Neural crest cell (in vitro differentiated cells): ENCODE measurements at regions not wholly inside any gene's neighbourhood (a gene's known extent, or its start where the extent isn't known, plus 50 kb on each side); places are given as distances from the start of the nearest gene placed in this dataset.

Experiments used
- DNase-seq: peaks from one replicate; pipeline ENCODE4 v3.0.0; 2021; ENCODE audit warnings: low read depth, mixed read lengths, low spot score
- H3K27ac Mint-ChIP-seq: one replicate; pipeline ENCODE4 v1.8.0; 2021; ENCODE audit warnings: mild to moderate bottlenecking, mixed read lengths; ENCODE audit not compliant: unreplicated experiment
- H3K27me3 Mint-ChIP-seq: 2 replicates; pipeline ENCODE4 v1.8.0; 2021; ENCODE audit warnings: low read depth, mild to moderate bottlenecking, mixed read lengths
- H3K36me3 Mint-ChIP-seq: 2 replicates; pipeline ENCODE4 v1.8.0; 2021; ENCODE audit warnings: low read depth, mild to moderate bottlenecking, mixed read lengths
- H3K4me1 Mint-ChIP-seq: 2 replicates; pipeline ENCODE4 v1.8.0; 2021; ENCODE audit warnings: mixed read lengths
- H3K4me3 Mint-ChIP-seq: one replicate; pipeline ENCODE4 v1.8.0; 2021; ENCODE audit warnings: mild to moderate bottlenecking, mixed read lengths
- H3K9me3 Mint-ChIP-seq: 2 replicates; pipeline ENCODE4 v1.8.0; 2021; ENCODE audit warnings: mixed read lengths
- TF ChIP-seq, protein P1 (sequence below): fragments of 200-600 bp; sonication (generic); conservative IDR thresholded peaks from 2 replicates; pipeline ENCODE4 v1.5.0; 2021; ENCODE audit warnings: antibody characterized with exemption, mild to moderate bottlenecking

DNA sequence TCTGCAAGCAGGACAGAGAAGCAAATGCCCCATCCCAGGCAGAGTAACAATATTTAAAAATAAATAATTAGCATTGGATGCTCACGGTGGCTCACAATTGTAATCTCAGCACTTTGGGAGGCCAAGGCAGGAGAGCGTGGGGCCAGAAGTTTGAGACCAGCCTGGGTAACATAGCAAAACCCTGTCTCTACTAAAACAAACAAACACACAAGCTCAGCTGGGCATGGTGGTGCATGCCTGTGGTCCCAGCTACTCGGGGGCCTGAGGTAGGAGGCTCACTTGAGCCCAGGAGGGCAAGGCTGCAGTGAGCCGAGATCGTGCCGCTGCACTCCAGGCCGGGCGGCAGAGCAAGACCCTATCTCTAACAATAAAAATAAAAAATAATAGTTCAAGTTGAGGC, 74.7 kb upstream of the NCOR2 start:
- TF ChIP-seq, protein P1, sequence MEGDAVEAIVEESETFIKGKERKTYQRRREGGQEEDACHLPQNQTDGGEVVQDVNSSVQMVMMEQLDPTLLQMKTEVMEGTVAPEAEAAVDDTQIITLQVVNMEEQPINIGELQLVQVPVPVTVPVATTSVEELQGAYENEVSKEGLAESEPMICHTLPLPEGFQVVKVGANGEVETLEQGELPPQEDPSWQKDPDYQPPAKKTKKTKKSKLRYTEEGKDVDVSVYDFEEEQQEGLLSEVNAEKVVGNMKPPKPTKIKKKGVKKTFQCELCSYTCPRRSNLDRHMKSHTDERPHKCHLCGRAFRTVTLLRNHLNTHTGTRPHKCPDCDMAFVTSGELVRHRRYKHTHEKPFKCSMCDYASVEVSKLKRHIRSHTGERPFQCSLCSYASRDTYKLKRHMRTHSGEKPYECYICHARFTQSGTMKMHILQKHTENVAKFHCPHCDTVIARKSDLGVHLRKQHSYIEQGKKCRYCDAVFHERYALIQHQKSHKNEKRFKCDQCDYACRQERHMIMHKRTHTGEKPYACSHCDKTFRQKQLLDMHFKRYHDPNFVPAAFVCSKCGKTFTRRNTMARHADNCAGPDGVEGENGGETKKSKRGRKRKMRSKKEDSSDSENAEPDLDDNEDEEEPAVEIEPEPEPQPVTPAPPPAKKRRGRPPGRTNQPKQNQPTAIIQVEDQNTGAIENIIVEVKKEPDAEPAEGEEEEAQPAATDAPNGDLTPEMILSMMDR = no peak
- no peaks in the 10 kb centered on the region for H3K9me3 Mint-ChIP-seq
- H3K36me3 Mint-ChIP-seq = no peaks in the 10 kb centered on the region
- H3K4me3 Mint-ChIP-seq = no peak overlapping the region
- no peak overlapping the region for H3K27ac Mint-ChIP-seq
- DNase-seq = no peak
- H3K27me3 Mint-ChIP-seq = peaks cover 7% of the 10 kb centered on the region
- H3K4me1 Mint-ChIP-seq = peaks cover 8% of the 10 kb centered on the region

DNA sequence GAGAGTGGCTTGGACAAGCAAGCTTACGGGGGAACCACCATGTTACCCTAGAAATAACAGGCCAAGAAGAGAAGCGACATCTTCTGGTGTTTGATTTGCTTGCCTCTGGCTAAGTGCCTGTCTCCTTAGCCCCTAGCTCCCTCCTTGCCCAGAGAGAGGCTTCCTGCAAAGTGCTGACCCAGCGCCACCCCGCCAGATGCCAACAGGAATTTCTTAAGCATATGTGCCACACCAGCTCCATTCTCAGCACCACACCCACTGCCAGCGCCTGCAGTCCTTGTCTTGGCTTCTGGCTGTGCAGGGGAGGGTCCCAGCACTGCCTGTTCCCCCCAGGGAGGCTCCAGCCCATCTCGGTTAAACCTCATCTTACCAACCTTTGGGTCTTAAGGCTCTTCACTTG, 74.2 kb upstream of the NCOR2 start:
- TF ChIP-seq, protein P1 = no peak
- Mint-ChIP-seq H3K4me3 (no peak overlapping the region), H3K9me3 (no peaks in the 10 kb centered on the region), H3K36me3 (no peaks in the 10 kb centered on the region), H3K4me1 (peaks cover 11% of the 10 kb centered on the region), H3K27ac (no peak overlapping the region), H3K27me3 (peaks cover 7% of the 10 kb centered on the region)
- DNase-seq = no peak

DNA sequence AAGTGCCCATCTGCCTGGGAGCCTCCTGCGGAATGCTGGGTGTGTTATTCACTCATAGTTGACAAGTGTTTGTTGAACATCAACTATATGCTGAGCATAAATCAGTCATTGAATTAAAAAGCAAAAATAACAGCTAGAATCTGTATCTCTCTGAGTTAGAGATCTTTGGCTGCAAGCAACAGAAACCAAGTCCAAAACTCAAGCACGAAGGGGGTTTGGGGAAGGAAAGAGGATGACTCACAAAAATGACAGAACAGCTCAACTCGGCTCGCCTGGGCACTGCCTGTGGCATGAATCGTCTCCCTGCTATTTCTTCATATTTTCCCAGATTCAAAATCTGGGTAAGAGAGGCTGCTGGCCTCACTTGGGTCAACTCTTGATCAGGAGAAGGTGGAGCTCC, 72.6 kb upstream of the NCOR2 start:
- peaks cover 4% of the 10 kb centered on the region for H3K27me3 Mint-ChIP-seq
- no peaks in the 10 kb centered on the region for H3K9me3 Mint-ChIP-seq
- peaks cover 16% of the 10 kb centered on the region for H3K4me1 Mint-ChIP-seq
- H3K4me3 Mint-ChIP-seq = no peak overlapping the region
- TF ChIP-seq, protein P1 = no peak
- DNase-seq = no peak
- H3K27ac Mint-ChIP-seq = no peak overlapping the region
- H3K36me3 Mint-ChIP-seq = no peaks in the 10 kb centered on the region

DNA sequence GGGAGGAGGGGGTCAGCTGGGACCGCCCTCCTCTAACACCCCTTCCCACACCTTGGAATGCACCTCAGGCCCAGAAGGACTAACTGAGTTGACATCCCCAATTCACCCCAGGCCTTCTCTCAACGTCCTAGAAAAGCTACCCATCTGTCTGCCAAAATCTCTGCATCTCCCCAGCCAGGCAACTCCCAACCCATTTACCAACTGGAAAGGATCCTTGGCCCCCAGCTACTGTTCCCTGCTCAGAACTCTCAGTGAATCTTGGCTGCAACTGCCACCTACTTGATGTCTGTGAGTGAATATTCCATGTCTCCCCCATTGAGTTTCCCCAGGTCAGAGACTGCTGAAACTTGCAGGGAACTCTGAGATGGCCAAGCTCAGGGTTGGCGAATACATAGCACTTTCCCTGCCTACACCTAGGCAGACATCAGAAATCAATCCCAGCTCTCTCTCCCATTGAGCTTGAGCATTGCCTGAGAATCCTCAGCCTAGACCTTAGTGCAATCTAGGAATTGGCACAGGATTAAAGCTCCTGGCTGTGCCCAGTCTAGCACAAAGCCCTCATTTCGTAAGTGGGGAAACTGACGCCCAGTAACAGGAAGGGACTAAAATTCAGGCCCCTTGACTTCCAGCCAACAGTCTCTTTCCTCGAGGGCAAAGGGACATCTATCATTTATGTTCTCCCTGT, 71.9 kb upstream of the NCOR2 start:
- peaks cover 4% of the 10 kb centered on the region for H3K27me3 Mint-ChIP-seq
- peaks cover 15% of the 10 kb centered on the region for H3K4me1 Mint-ChIP-seq
- no peak for DNase-seq
- TF ChIP-seq, protein P1 = no peak
- H3K36me3 Mint-ChIP-seq = no peaks in the 10 kb centered on the region
- no peaks in the 10 kb centered on the region for H3K9me3 Mint-ChIP-seq
- no peak overlapping the region for H3K4me3 Mint-ChIP-seq
- no peak overlapping the region for H3K27ac Mint-ChIP-seq

DNA sequence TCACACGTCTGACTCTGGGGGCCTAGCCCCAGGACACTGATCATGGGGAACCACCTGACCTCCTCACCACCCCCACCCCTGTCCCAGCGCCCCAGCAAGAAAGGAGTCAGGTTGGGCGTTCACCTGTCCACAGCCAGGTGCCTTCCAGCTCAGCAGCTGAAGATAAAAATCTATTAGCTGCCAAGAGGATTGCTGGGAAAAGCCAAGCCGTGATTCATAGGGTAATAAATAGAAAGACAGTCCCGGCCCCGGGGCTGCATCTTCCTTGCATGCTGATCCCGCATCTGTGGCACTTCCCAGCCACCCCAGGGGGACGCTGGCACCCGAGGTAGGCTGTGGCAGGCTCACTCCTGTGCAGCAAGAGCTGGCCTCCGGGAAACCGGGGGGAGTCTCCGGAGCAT, 70.2 kb upstream of the NCOR2 start:
- H3K27ac Mint-ChIP-seq = no peak overlapping the region
- H3K36me3 Mint-ChIP-seq = no peaks in the 10 kb centered on the region
- no peaks in the 10 kb centered on the region for H3K9me3 Mint-ChIP-seq
- no peak for DNase-seq
- TF ChIP-seq, protein P1 = no peak
- no peak overlapping the region for H3K4me3 Mint-ChIP-seq
- peaks cover 26% of the 10 kb centered on the region for H3K4me1 Mint-ChIP-seq
- no peaks in the 10 kb centered on the region for H3K27me3 Mint-ChIP-seq

DNA sequence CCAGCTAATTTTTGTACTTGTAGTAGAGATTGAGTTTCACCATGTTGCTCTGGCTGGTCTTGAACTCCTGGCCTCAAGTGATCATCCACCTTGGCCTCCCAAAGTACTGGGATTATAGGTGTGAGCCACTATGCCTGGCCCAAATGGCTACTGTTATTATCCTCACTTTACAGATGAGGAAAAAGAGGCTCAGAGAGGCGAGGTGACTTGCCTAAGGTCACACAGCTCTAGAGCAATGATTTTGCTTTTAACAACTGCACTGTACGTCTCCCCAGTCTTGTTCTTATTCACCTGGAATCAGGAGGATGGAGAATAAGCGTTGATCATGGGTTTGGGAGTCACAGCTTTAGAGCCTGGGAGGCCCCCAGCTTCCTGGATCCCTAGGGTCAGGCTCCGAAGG, 69.8 kb upstream of the NCOR2 start:
- TF ChIP-seq, protein P1 = no peak
- H3K4me3 Mint-ChIP-seq = no peak overlapping the region
- no peaks in the 10 kb centered on the region for H3K36me3 Mint-ChIP-seq
- no peaks in the 10 kb centered on the region for H3K9me3 Mint-ChIP-seq
- H3K27me3 Mint-ChIP-seq = no peaks in the 10 kb centered on the region
- DNase-seq = no peak
- peaks cover 26% of the 10 kb centered on the region for H3K4me1 Mint-ChIP-seq
- H3K27ac Mint-ChIP-seq = no peak overlapping the region
